T47D (cell line): ENCODE measurements at regions not wholly inside any gene's neighbourhood (a gene's known extent, or its start where the extent isn't known, plus 50 kb on each side); places are given as distances from the start of the nearest gene placed in this dataset.
A peak's percentile ranks its signal among the peaks of the same experiment; 100 is the strongest.
"Not testable (repeated sequence)": the region's sequence is repeated elsewhere in the genome, so short reads cannot be mapped to it uniquely, and the experiment has no call there.

Experiments
- DNase-seq, 2 experiments: peaks; one replicate each; pipeline versions ENCODE4 v3.0.0 to v3.0.0-alpha.2; 2011 to 2012; ENCODE audit warnings: low read depth in 1 of 2, low spot score in 1 of 2
- JUND ChIP-seq: IDR thresholded peaks from 2 replicates; pipeline ENCODE4 v1.6.1; 2012; ENCODE audit warnings: low read depth
- in situ Hi-C: cut with HindIII; loops from 2 replicates; pipeline ENCODE4 v1.10.0; 2016; ENCODE audit warnings: low sequenced_read_pairs, low pct_unique_long_range_greater_than_20kb

GRCh38 chr6:164942271-164942670, 367.1 kb downstream of the C6orf118 start:
- in situ Hi-C loops, result no loop called here
- no peak for TF ChIP-seq JUND
- no peak for DNase-seq

GRCh38 chr6:164933238-164933794, 376.1 kb downstream of the C6orf118 start:
- in situ Hi-C loops, DNase-seq: not testable (repeated sequence)

DNA sequence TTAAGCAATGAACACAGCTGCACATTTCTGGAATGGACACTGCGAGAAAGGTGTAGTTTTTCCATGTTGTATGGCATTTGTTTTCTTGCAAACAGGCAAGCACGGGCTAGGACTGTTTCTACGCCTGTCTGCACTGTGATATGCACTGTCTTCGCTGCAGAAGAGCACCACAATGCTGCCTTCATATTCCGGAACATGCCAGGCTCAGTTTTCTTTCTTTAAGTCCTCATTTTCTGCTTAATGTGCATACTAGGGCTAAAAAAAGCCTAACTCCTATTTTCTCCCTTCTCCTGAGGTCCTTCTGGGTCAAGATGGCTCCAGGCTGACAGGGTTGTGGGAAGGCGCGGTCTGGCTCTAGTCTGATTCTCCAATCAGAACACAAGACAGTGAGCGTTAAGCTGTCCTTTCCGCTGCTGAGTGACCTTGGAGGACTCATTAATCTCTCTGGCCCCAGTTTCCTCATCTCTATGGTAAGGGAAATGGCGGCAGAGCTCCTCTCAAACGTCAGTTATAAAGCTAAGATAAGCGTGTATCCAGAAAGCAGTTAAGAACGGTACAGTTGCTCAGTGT, 379.9 kb downstream of the C6orf118 start:
- in situ Hi-C loops, result no loop called here
- DNase-seq, result no peak

GRCh38 chr6:164928728-164929407, 380.5 kb downstream of the C6orf118 start:
- DNase-seq, result no peak
- in situ Hi-C loops, result no loop called here
- TF ChIP-seq JUND, result no peak

More for the DNA sequence above, 379.9 kb downstream of the C6orf118 start:
- no peak for TF ChIP-seq JUND

- DNase-seq, result no peak
- in situ Hi-C loops, result no loop called here
- TF ChIP-seq JUND, result no peak
Measured at GRCh38 chr6:164928057-164928727, 381.2 kb downstream of the C6orf118 start.

GRCh38 chr6:164927288-164928056, 381.9 kb downstream of the C6orf118 start:
- DNase-seq, result peak; percentile 47 to 60

DNA sequence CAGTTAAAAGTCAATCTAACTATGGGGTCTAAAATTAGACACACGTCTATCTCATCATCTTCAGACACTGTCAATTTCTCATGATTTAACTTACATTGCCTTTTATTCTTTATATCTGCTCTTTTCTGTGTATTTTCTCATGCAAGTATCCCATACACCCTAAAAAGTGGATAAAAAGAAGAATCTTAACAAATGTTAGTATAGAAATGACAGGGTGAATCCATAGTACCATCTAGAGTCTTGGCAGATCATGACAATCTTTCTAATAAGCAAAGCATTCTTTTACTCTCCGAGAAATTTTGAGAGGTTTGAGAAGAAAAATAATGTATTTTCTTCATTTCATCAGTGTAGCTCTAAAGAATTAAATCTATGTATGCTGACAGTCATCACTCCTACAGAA, 382.7 kb downstream of the C6orf118 start:
- DNase-seq, result no peak
- no peak for TF ChIP-seq JUND
- in situ Hi-C loops, result no loop called here

More at GRCh38 chr6:164927288-164928056, 381.9 kb downstream of the C6orf118 start:
- TF ChIP-seq JUND, result no peak
- in situ Hi-C loops, result no loop called here

GRCh38 chr6:164925681-164926530, 383.5 kb downstream of the C6orf118 start:
- TF ChIP-seq JUND, result no peak
- no peak for DNase-seq
- in situ Hi-C loops, result no loop called here

DNA sequence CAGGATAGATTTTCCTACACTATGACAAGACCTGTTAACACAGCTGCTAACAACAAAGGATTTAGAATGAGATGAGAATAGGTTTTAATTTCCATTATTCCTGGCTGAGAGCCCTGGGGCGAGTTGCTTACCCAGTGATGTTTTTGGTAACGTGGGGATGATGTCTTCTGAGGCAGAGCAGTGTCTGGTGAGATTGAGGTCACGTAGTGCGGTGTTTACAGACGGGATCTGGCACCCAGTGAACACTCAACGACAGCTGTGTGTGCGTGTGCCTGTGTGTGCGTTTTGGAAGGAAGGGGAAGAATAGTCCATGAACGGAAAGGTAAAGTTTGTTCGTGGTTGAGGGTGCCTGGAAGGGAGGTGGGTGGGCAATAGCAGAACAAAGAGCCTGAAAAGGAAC, 384.7 kb downstream of the C6orf118 start:
- in situ Hi-C loops, result no loop called here
- TF ChIP-seq JUND, result no peak
- no peak for DNase-seq

DNA sequence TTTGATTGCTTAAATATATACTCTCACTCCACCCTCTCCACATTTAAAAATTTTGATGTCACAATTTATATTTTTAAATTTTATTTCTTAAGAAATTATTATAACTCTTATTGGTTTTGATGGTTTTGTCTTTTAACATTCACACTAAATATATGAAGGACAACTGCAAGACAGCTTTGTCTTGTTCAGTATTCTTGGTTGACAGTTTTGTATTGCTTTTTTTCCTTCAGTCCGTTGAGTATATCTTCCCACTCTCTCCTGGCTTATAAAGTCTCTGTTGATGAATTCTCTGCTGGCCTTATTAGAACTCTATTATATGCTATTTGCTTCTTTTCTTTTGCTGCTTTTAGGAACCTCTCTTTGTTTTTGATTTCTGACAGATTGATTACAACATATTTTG, 392.2 kb downstream of the C6orf118 start:
- no peak for TF ChIP-seq JUND
- in situ Hi-C loops, result no loop called here
- DNase-seq, result no peak

GRCh38 chr6:164916087-164916486, 393.3 kb downstream of the C6orf118 start:
- no peak for TF ChIP-seq JUND
- DNase-seq, result no peak
- in situ Hi-C loops, result no loop called here
